Mesenchymal stem cell (in vitro differentiated cells and primary cell): ENCODE measurements at regions not wholly inside any gene's neighbourhood (a gene's known extent, or its start where the extent isn't known, plus 50 kb on each side); places are given as distances from the start of the nearest gene placed in this dataset.

ENCODE experiments used
- DNase-seq: peaks from one replicate; pipeline ENCODE4 v3.0.0-alpha.2; 2013
- H2AFZ ChIP-seq: one replicate; pipeline ENCODE4 v1.6.1; 2013; ENCODE audit warnings: low read depth, mild to moderate bottlenecking, control low read depth, inconsistent platforms, low read length, moderate library complexity
- H2AK5ac ChIP-seq: 2 replicates; pipeline ENCODE4 v1.6.1; 2013; ENCODE audit warnings: low read length, moderate library complexity, mild to moderate bottlenecking, inconsistent platforms; ENCODE audit not compliant: severe bottlenecking
- H2BK120ac ChIP-seq: one replicate; pipeline ENCODE4 v1.6.1; 2013; ENCODE audit warnings: low read depth, mild to moderate bottlenecking, inconsistent platforms, low read length, moderate library complexity
- H2BK12ac ChIP-seq, 2 experiments: one replicate each; pipeline ENCODE4 v1.6.1; 2013; ENCODE audit warnings: inconsistent platforms in 2 of 2, low read length in 2 of 2, mild to moderate bottlenecking in 2 of 2, moderate library complexity in 2 of 2, control low read depth in 1 of 2
- H2BK15ac ChIP-seq: one replicate; pipeline ENCODE4 v1.6.1; 2013; ENCODE audit warnings: mild to moderate bottlenecking, low read depth, inconsistent platforms; ENCODE audit not compliant: poor library complexity, severe bottlenecking
- H2BK5ac ChIP-seq: 2 replicates; pipeline ENCODE4 v1.6.1; 2013; ENCODE audit warnings: low read depth, mild to moderate bottlenecking, low read length, control low read depth, inconsistent platforms; ENCODE audit not compliant: poor library complexity, severe bottlenecking
- H3K14ac ChIP-seq, 2 experiments: one replicate each; pipeline ENCODE4 v1.6.1; 2013; ENCODE audit warnings: inconsistent platforms in 2 of 2, low read length in 2 of 2, control low read depth in 1 of 2, mild to moderate bottlenecking in 1 of 2, moderate library complexity in 1 of 2
- H3K18ac ChIP-seq, 2 experiments: one replicate each; pipeline ENCODE4 v1.6.1; 2013; ENCODE audit warnings: inconsistent platforms in 2 of 2, low read length in 2 of 2, control low read depth in 1 of 2, low read depth in 1 of 2, mild to moderate bottlenecking in 1 of 2
- H3K23ac ChIP-seq, 2 experiments: one replicate each; pipeline ENCODE4 v1.6.1; 2013; ENCODE audit warnings: inconsistent platforms in 2 of 2, low read length in 2 of 2, mild to moderate bottlenecking in 2 of 2, moderate library complexity in 2 of 2, control low read depth in 1 of 2
- H3K27ac ChIP-seq: 2 replicates; pipeline ENCODE4 v1.5.1; 2013; ENCODE audit warnings: mild to moderate bottlenecking, moderate library complexity, low read length, control low read depth, inconsistent platforms; ENCODE audit not compliant: poor library complexity, severe bottlenecking
- H3K27me3 ChIP-seq, 2 experiments: 2 replicates each; pipeline versions ENCODE4 v1.6.1 to v1.7.0; 2013; ENCODE audit warnings: low read length in 2 of 2, mild to moderate bottlenecking in 2 of 2, moderate library complexity in 2 of 2, control low read depth in 1 of 2, inconsistent platforms in 1 of 2; ENCODE audit not compliant: control insufficient read depth in 1 of 2, insufficient read depth in 1 of 2
- H3K36me3 ChIP-seq, 2 experiments: 2 replicates each; pipeline versions ENCODE4 v1.6.1 to v1.7.0; 2013; ENCODE audit warnings: low read length in 2 of 2, control low read depth in 1 of 2, inconsistent platforms in 1 of 2, low read depth in 1 of 2, mild to moderate bottlenecking in 1 of 2; ENCODE audit not compliant: insufficient read depth in 2 of 2, control insufficient read depth in 1 of 2
- H3K4ac ChIP-seq, 2 experiments: one replicate each; pipeline ENCODE4 v1.6.1; 2013; ENCODE audit warnings: inconsistent platforms in 2 of 2, low read length in 2 of 2, mild to moderate bottlenecking in 2 of 2, moderate library complexity in 2 of 2, control low read depth in 1 of 2, low read depth in 1 of 2
- H3K4me1 ChIP-seq: 2 replicates; pipeline ENCODE4 v1.6.1; 2013; ENCODE audit warnings: low read depth, low read length, control low read depth; ENCODE audit not compliant: control insufficient read depth, insufficient read depth
- H3K4me2 ChIP-seq: 2 replicates; pipeline ENCODE4 v1.6.1; 2013; ENCODE audit warnings: low read length, mild to moderate bottlenecking, inconsistent platforms; ENCODE audit not compliant: poor library complexity, severe bottlenecking
- H3K4me3 ChIP-seq, 2 experiments: 2 replicates each; pipeline versions ENCODE4 v1.5.1 to v1.7.0; 2013; ENCODE audit warnings: low read length in 2 of 2, mild to moderate bottlenecking in 2 of 2, control low read depth in 1 of 2, low read depth in 1 of 2; ENCODE audit not compliant: insufficient read depth in 1 of 2
- H3K79me1 ChIP-seq: replicated peaks from 2 replicates; pipeline ENCODE4 v1.6.1; 2013; ENCODE audit warnings: mild to moderate bottlenecking, control low read depth, low read length, inconsistent platforms; ENCODE audit not compliant: poor library complexity, severe bottlenecking
- H3K9ac ChIP-seq: 2 replicates; pipeline ENCODE4 v1.7.0; 2013; ENCODE audit warnings: mild to moderate bottlenecking, low read length, moderate library complexity
- H3K9me3 ChIP-seq: 2 replicates; pipeline ENCODE4 v1.7.0; 2013; ENCODE audit warnings: mild to moderate bottlenecking, low read length; ENCODE audit not compliant: control insufficient read depth
- H4K8ac ChIP-seq: one replicate; pipeline ENCODE4 v1.6.1; 2013; ENCODE audit warnings: inconsistent platforms, mild to moderate bottlenecking, low read length, moderate library complexity
- H4K91ac ChIP-seq: one replicate; pipeline ENCODE4 v1.6.1; 2013; ENCODE audit warnings: mild to moderate bottlenecking, low read length, inconsistent platforms
- WGBS: methylation state at CpG from one replicate; pipeline ENCODE4 v1.1.7; 2013; ENCODE audit warnings: mixed read lengths; 5-methylcytosine and 5-hydroxymethylcytosine counted together

DNA sequence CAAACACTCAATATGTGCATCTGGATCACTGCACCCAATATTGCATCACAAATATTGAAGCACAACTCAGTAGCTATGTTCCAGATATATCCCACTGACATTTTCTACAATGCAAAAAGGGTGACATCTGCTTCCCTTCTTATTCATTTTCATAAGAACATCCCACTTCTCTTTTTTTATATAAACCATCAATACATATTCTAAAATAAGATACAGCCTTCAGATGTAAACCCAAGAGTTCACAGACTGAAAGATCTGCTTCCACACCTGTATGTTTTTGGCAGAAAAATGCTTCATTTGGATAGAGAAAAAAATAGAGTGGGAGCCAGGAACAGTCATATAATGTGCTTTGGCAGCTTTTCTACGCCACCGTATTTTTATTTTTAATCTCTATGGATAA lies 815.6 kb upstream of the ADGRL3 start:
- Histone ChIP-seq H2AFZ (no peak overlapping the region), H3K27me3 (no peaks in the 10 kb centered on the region)

DNA sequence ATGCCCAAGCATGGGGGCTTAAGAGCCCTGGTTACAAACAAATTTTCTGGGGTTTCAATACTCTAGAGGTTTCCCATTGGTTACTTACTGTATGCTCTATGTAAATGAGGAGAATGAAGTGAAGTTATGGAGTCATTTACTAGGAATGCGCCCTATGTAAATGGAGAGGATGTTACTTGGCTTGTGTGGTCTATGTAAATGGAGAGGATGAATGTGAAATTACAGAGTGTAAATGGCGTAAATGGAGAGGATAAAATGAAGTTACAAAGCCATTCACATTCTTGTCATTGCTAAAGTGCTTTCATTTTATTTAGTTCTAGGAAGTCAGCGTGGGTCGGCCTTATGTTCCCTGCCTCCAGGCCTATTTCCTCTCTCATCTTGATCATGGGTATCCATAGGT lies 810.5 kb upstream of the ADGRL3 start:
- DNase-seq: no peak
- H2AFZ ChIP-seq: no peak overlapping the region
- no peak overlapping the region for H2BK5ac ChIP-seq
- H3K23ac ChIP-seq: no peak overlapping the region
- peaks cover 3% of the 10 kb centered on the region for H3K9me3 ChIP-seq
- no peaks in the 10 kb centered on the region for H3K27me3 ChIP-seq
- no peaks in the 10 kb centered on the region for H3K36me3 ChIP-seq
- H3K4me2 ChIP-seq: no peak overlapping the region
- H3K4ac ChIP-seq: no peak overlapping the region
- 82% methylated on average over 2 of the region's 4 CpGs for WGBS
- no peak overlapping the region for H4K8ac ChIP-seq
- no peak overlapping the region for H2BK120ac ChIP-seq
- no peak overlapping the region for H2BK15ac ChIP-seq
- no peaks in the 10 kb centered on the region for H3K4me1 ChIP-seq
- no peak overlapping the region for H2AK5ac ChIP-seq
- H3K18ac ChIP-seq: no peak overlapping the region
- H3K27ac ChIP-seq: no peak overlapping the region
- no peak overlapping the region for H2BK12ac ChIP-seq
- H3K9ac ChIP-seq: no peak overlapping the region
- no peaks in the 10 kb centered on the region for H3K79me1 ChIP-seq
- H3K4me3 ChIP-seq: no peak overlapping the region
- H4K91ac ChIP-seq: no peak overlapping the region
- no peak overlapping the region for H3K14ac ChIP-seq

More for the DNA sequence above, 815.6 kb upstream of the ADGRL3 start:
- no peak overlapping the region for H4K91ac ChIP-seq
- H2BK12ac ChIP-seq: no peak overlapping the region
- no peaks in the 10 kb centered on the region for H3K4me1 ChIP-seq
- H3K4ac ChIP-seq: no peak overlapping the region
- no peak overlapping the region for H3K23ac ChIP-seq
- H2BK15ac ChIP-seq: no peak overlapping the region
- no peak overlapping the region for H4K8ac ChIP-seq
- no peaks in the 10 kb centered on the region for H3K79me1 ChIP-seq
- no peak overlapping the region for H2BK120ac ChIP-seq
- H3K36me3 ChIP-seq: no peaks in the 10 kb centered on the region
- H3K27ac ChIP-seq: no peak overlapping the region
- H2AK5ac ChIP-seq: no peak overlapping the region
- H3K9me3 ChIP-seq: peaks cover 3% of the 10 kb centered on the region
- H3K18ac ChIP-seq: no peak overlapping the region
- no peak for DNase-seq
- no peak overlapping the region for H3K14ac ChIP-seq
- H3K9ac ChIP-seq: no peak overlapping the region
- H2BK5ac ChIP-seq: no peak overlapping the region
- H3K4me3 ChIP-seq: no peak overlapping the region
- no peak overlapping the region for H3K4me2 ChIP-seq
- WGBS: no CpG with 5 or more reads among the region's 2 CpGs

DNA sequence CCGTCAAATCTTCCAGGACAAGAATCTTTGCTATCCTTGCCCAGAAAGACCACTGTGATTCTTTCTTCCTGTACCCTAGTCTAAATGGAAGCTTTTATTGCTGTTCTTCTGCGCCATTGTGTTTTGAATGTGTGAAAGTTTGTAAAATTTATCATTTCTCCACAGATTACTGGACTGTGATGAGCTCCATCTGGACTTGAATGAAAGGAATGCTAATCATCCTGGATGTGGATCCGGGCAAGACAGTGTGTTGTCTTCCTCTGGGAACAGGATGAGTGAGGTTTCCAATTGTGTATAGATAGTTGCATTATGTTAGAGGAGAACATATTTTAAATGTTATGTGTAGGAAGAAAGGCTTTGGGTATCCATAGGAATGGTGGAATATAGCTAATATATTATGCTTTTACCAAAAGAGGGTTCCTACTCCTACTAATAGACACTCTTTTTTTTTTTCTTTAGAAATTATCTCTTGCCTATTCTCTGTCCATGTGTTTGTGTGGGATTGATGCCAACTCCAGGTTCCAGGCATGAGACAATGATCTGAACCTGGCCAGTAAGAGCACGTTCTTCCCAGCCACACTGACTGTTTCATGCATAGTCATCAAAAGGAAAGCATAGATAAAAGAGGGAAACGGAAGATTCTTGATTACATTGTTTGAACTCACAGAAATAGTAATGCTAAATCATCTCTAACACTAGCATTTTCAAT lies 803.6 kb upstream of the ADGRL3 start:
- H3K27ac ChIP-seq: no peak overlapping the region
- DNase-seq: no peak
- H3K4ac ChIP-seq: no peak overlapping the region
- H2BK5ac ChIP-seq: no peak overlapping the region
- H3K9ac ChIP-seq: no peak overlapping the region
- H3K14ac ChIP-seq: no peak overlapping the region
- H3K23ac ChIP-seq: no peak overlapping the region
- H3K4me2 ChIP-seq: no peak overlapping the region
- H2AK5ac ChIP-seq: no peak overlapping the region
- H3K4me1 ChIP-seq: no peaks in the 10 kb centered on the region
- WGBS: 44% methylated on average over 4 of the region's 5 CpGs
- H4K8ac ChIP-seq: no peak overlapping the region
- H4K91ac ChIP-seq: no peak overlapping the region
- no peak overlapping the region for H3K18ac ChIP-seq
- no peak overlapping the region for H3K4me3 ChIP-seq
- H2BK12ac ChIP-seq: no peak overlapping the region
- H3K9me3 ChIP-seq: no peaks in the 10 kb centered on the region
- no peaks in the 10 kb centered on the region for H3K79me1 ChIP-seq
- no peaks in the 10 kb centered on the region for H3K27me3 ChIP-seq
- no peak overlapping the region for H2BK120ac ChIP-seq
- no peak overlapping the region for H2BK15ac ChIP-seq
- no peak overlapping the region for H2AFZ ChIP-seq
- no peaks in the 10 kb centered on the region for H3K36me3 ChIP-seq

DNA sequence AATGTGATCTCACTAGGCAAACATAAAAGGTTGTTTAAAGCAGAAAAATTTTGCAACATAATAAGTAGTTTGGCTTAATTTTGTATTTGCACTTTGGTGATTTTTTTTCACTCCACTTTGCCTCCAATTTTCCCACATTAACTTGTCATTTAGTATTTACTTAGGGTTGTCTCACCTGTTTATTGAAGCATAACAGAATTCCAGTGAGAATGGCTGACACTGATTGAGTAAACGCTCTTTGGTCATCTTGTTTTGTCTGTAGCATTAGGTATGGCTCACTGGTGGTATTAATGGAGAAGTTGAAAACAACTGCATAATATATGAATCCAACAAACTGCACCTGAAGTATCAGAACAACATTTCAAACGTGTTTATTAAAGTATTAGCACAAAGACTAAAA lies 799.5 kb upstream of the ADGRL3 start:
- no peak overlapping the region for H2BK15ac ChIP-seq
- H2BK12ac ChIP-seq: no peak overlapping the region
- no peak overlapping the region for H4K91ac ChIP-seq
- no peak overlapping the region for H3K18ac ChIP-seq
- H2AFZ ChIP-seq: no peak overlapping the region
- no peak overlapping the region for H2BK120ac ChIP-seq
- H3K4me3 ChIP-seq: no peak overlapping the region
- no peak overlapping the region for H3K4me2 ChIP-seq
- no peak overlapping the region for H3K14ac ChIP-seq
- H3K27ac ChIP-seq: no peak overlapping the region
- H3K36me3 ChIP-seq: no peaks in the 10 kb centered on the region
- H3K27me3 ChIP-seq: no peaks in the 10 kb centered on the region
- no peak overlapping the region for H4K8ac ChIP-seq
- no peak overlapping the region for H3K9ac ChIP-seq
- H3K79me1 ChIP-seq: no peaks in the 10 kb centered on the region
- DNase-seq: no peak
- no CpG with 5 or more reads among the region's 2 CpGs for WGBS
- H3K9me3 ChIP-seq: no peaks in the 10 kb centered on the region
- H2BK5ac ChIP-seq: no peak overlapping the region
- H3K23ac ChIP-seq: no peak overlapping the region
- H2AK5ac ChIP-seq: no peak overlapping the region
- no peaks in the 10 kb centered on the region for H3K4me1 ChIP-seq
- H3K4ac ChIP-seq: no peak overlapping the region
